SK-N-SH (cell line): ENCODE measurements at regions not wholly inside any gene's neighbourhood (a gene's known extent, or its start where the extent isn't known, plus 50 kb on each side); places are given as distances from the start of the nearest gene placed in this dataset.

ENCODE experiments used
- CTCF ChIA-PET: fragments of 300-600, 350-600 bp; formaldehyde crosslinking; extraction: SDS; loops from one replicate; lab custom pipeline; 2021; lab: Yijun Ruan, JAX
- POLR2A ChIA-PET: fragments of 350-600 bp; sonication (Branson Sonifier 250); formaldehyde crosslinking; extraction: SDS; loops from one replicate; lab custom pipeline; 2020; ENCODE audit warnings: antibody characterized with exemption, inconsistent platforms; lab: Yijun Ruan, JAX
- DNase-seq: peaks from one replicate; pipeline ENCODE4 v3.0.0; 2012
- H2AFZ ChIP-seq: fragments of 200-600 bp; sonication (generic); 2 replicates; pipeline ENCODE4 v1.8.1; 2016; ENCODE audit warnings: antibody characterized with exemption, mild to moderate bottlenecking, low read depth
- H3F3A ChIP-seq: fragments of 200-600 bp; sonication (generic); replicated peaks from 2 replicates; pipeline ENCODE3; 2016; ENCODE audit warnings: antibody characterized with exemption, mild to moderate bottlenecking; ENCODE audit not compliant: insufficient read depth
- H3K27ac ChIP-seq, 2 experiments: fragments of 200-500 bp in 1 of 2; fragments of 200-600 bp in 1 of 2; sonication (Bioruptor generic) in 1 of 2; sonication (generic), shearing (Covaris generic) in 1 of 2; 2 replicates each; pipeline versions ENCODE4 v1.5.1 to v1.6.1; 2014 to 2016; ENCODE audit warnings: low read depth in 2 of 2, inconsistent platforms in 1 of 2, low read length in 1 of 2, mild to moderate bottlenecking in 1 of 2, mixed read lengths in 1 of 2
- H3K27me3 ChIP-seq: fragments of 200-600 bp; sonication (generic), shearing (Covaris generic); 2 replicates; pipeline ENCODE4 v1.6.1; 2016; ENCODE audit warnings: mixed run types; ENCODE audit not compliant: insufficient read depth
- H3K36me3 ChIP-seq, 2 experiments: fragments of 200-500 bp in 1 of 2; fragments of 200-600 bp in 1 of 2; sonication (Bioruptor generic) in 1 of 2; sonication (generic) in 1 of 2; replicated peaks in 1 of 2; 2 replicates each; pipeline versions ENCODE3 to v1.5.1; 2014 to 2016; ENCODE audit warnings: low read length in 1 of 2, mild to moderate bottlenecking in 1 of 2; ENCODE audit not compliant: insufficient read depth in 2 of 2, control insufficient read depth in 1 of 2
- H3K4me1 ChIP-seq, 2 experiments: fragments of 200-500 bp in 1 of 2; fragments of 200-600 bp in 1 of 2; sonication (Bioruptor generic) in 1 of 2; sonication (generic), shearing (Covaris generic) in 1 of 2; 2 replicates each; pipeline versions ENCODE4 v1.5.1 to v1.6.1; 2014 to 2016; ENCODE audit warnings: low read depth in 1 of 2, low read length in 1 of 2, mixed run types in 1 of 2; ENCODE audit not compliant: insufficient read depth in 2 of 2, control insufficient read depth in 1 of 2
- H3K4me2 ChIP-seq: fragments of 200-600 bp; sonication (generic), shearing (Covaris generic); 2 replicates; pipeline ENCODE4 v1.6.1; 2017; ENCODE audit warnings: mixed run types
- H3K4me3 ChIP-seq, 2 experiments: fragments of 200-500 bp in 1 of 2; fragments of 200-600 bp in 1 of 2; sonication (Bioruptor generic) in 1 of 2; sonication (generic), shearing (Covaris generic) in 1 of 2; 2 replicates each; pipeline versions ENCODE4 v1.5.1 to v1.8.1; 2014 to 2016; ENCODE audit warnings: low read depth in 2 of 2, inconsistent platforms in 1 of 2, low read length in 1 of 2, mild to moderate bottlenecking in 1 of 2, mixed read lengths in 1 of 2, moderate library complexity in 1 of 2
- H3K79me2 ChIP-seq: fragments of 200-600 bp; sonication (generic); 2 replicates; pipeline ENCODE4 v1.8.1; 2017; ENCODE audit warnings: mild to moderate bottlenecking; ENCODE audit not compliant: insufficient read depth
- H3K9ac ChIP-seq: fragments of 200-600 bp; sonication (generic); 2 replicates; pipeline ENCODE4 v1.6.1; 2017; ENCODE audit warnings: mixed run types
- H3K9me2 ChIP-seq: fragments of 200-600 bp; sonication (generic); 2 replicates; pipeline ENCODE4 v1.6.1; 2017; ENCODE audit warnings: mixed run types
- H3K9me3 ChIP-seq: fragments of 200-600 bp; sonication (generic); 2 replicates; pipeline ENCODE4 v1.6.1; 2017; ENCODE audit warnings: mixed run types, mild to moderate bottlenecking, moderate library complexity
- H4K20me1 ChIP-seq: fragments of 200-600 bp; sonication (generic); 2 replicates; pipeline ENCODE4 v1.6.1; 2017; ENCODE audit warnings: mild to moderate bottlenecking, mixed run types; ENCODE audit not compliant: insufficient read depth
- ELF1 ChIP-seq: IDR thresholded peaks from 2 replicates; pipeline ENCODE4 v1.4.0; 2012
- EZH2phosphoT487 ChIP-seq: fragments of 200-600 bp; sonication (generic); IDR thresholded peaks from 2 replicates; pipeline ENCODE4 v1.6.1; 2017; ENCODE audit warnings: low read depth, mixed run types, mild to moderate bottlenecking, antibody characterized with exemption, moderate library complexity, borderline replicate concordance
- GATA2 ChIP-seq: sonication (generic); formaldehyde crosslinking; IDR thresholded peaks from 2 replicates; pipeline ENCODE4 v1.5.0; 2020; ENCODE audit warnings: mild to moderate bottlenecking, missing genetic modification reagents
- MEF2A ChIP-seq: IDR thresholded peaks from 2 replicates; pipeline ENCODE4 v1.4.0; 2012; ENCODE audit warnings: low read depth, borderline replicate concordance
- NFIC ChIP-seq: IDR thresholded peaks from 2 replicates; pipeline ENCODE4 v1.4.0; 2012; ENCODE audit warnings: borderline replicate concordance
- POLR2AphosphoS5 ChIP-seq: IDR thresholded peaks from 2 replicates; pipeline ENCODE4 v1.6.1; 2012; ENCODE audit warnings: low read depth, low read length
- RAD21 ChIP-seq: IDR thresholded peaks from 2 replicates; pipeline ENCODE4 v1.6.1; 2012; ENCODE audit warnings: mild to moderate bottlenecking, low read length
- RCOR1 ChIP-seq: fragments of 150-350 bp; IDR thresholded peaks from 2 replicates; pipeline ENCODE4 v1.6.1; 2017; ENCODE audit warnings: antibody characterized with exemption, low read length
- RFX5 ChIP-seq: IDR thresholded peaks from 2 replicates; pipeline ENCODE4 v1.6.1; 2012; ENCODE audit warnings: mild to moderate bottlenecking, improper control_type of control experiment, low read length
- RXRA ChIP-seq: IDR thresholded peaks from 2 replicates; pipeline ENCODE4 v1.4.0; 2012; ENCODE audit warnings: low read depth, mild to moderate bottlenecking, borderline replicate concordance
- WGBS: methylation state at CpG from one replicate; pipeline ENCODE4 v1.1.6; 2017; ENCODE audit warnings: low lambda C conversion rate; 5-methylcytosine and 5-hydroxymethylcytosine counted together
- TF ChIP-seq, protein P1 (sequence below): IDR thresholded peaks from 2 replicates; pipeline ENCODE4; 2012
- TF ChIP-seq, protein P2 (sequence below): fragments of 150-350 bp; IDR thresholded peaks from 2 replicates; pipeline ENCODE4 v1.6.1; 2016; ENCODE audit warnings: mild to moderate bottlenecking, low read depth, low read length
- TF ChIP-seq, protein P3 (sequence below): IDR thresholded peaks from 2 replicates; pipeline ENCODE4 v1.4.0; 2012; ENCODE audit warnings: low read depth, borderline replicate concordance

DNA sequence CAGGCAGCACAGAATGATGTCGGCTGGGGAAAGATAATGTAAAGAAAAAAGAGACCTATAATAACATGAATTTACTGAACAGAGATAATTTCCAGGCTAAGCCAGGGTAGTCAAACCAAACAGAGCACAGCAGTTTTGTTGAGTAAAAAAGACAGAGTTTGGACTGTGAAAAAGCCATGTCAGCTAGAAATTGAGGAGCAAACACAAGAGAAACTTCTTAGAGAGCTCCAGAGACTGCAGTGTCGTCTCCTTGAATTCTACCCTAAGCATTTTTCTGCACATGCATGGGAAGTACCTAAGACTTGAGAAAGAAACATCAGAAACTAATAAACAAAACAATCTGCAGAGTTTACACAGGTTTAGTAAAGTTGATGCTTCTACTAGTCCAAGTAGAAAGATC, 1098.8 kb upstream of the CDH8 start:
- CTCF ChIA-PET: no interaction called here
- WGBS: 22% methylated on average over 2 of the region's 2 CpGs

DNA sequence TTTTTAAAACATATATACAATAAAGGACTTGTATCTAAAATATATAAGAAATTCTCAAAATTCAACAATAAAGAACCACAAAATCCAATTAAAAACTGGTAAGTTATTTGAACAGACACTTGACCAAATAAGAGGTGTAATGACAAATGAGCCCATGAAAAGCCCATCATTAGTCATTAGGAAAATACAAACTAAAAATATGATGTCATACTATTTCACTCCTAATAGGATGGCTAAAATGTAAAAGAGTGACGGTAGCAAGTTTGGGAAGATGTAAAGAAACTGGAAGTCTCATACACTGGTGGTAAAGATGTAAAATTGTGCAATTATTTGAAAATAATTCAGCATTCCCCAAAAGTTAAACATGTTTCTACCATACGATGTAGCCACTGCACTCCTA, 1095.3 kb upstream of the CDH8 start:
- no peak overlapping the region for H3K4me2 ChIP-seq
- CTCF ChIA-PET: no interaction called here
- H3K27me3 ChIP-seq: no peaks in the 10 kb centered on the region
- H3K9ac ChIP-seq: no peak overlapping the region
- no peaks in the 10 kb centered on the region for H3K9me2 ChIP-seq
- no peak overlapping the region for H3K4me3 ChIP-seq
- no peaks in the 10 kb centered on the region for H3K36me3 ChIP-seq
- H2AFZ ChIP-seq: no peak overlapping the region
- DNase-seq: no peak
- H3K79me2 ChIP-seq: no peaks in the 10 kb centered on the region
- H3F3A ChIP-seq: no peaks in the 10 kb centered on the region
- WGBS: 36% methylated on average over 2 of the region's 2 CpGs
- no peak for TF ChIP-seq MEF2A
- TF ChIP-seq, all 33 proteins: peak for 0
- Histone ChIP-seq H4K20me1 (no peaks in the 10 kb centered on the region), H3K27ac (no peak overlapping the region), H3K4me1 (no peaks in the 10 kb centered on the region), H3K9me3 (no peaks in the 10 kb centered on the region; the same call in 1 of the 2 replicates)
- POLR2A ChIA-PET: no interaction called here

More for the DNA sequence above, 1098.8 kb upstream of the CDH8 start:
- Histone ChIP-seq H3K4me2 (no peak overlapping the region), H3K27ac (no peak overlapping the region), H3K9me3 (no peaks in the 10 kb centered on the region), H4K20me1 (no peaks in the 10 kb centered on the region), H3K4me3 (no peak overlapping the region), H3K4me1 (no peaks in the 10 kb centered on the region), H3K79me2 (no peaks in the 10 kb centered on the region), H3K9ac (no peak overlapping the region), H3K27me3 (no peaks in the 10 kb centered on the region), H2AFZ (no peak overlapping the region), H3K9me2 (no peaks in the 10 kb centered on the region), H3F3A (no peaks in the 10 kb centered on the region), H3K36me3 (no peaks in the 10 kb centered on the region)
- TF ChIP-seq RCOR1 (no peak), RFX5 (no peak)
- POLR2A ChIA-PET: no interaction called here
- no peak for DNase-seq

DNA sequence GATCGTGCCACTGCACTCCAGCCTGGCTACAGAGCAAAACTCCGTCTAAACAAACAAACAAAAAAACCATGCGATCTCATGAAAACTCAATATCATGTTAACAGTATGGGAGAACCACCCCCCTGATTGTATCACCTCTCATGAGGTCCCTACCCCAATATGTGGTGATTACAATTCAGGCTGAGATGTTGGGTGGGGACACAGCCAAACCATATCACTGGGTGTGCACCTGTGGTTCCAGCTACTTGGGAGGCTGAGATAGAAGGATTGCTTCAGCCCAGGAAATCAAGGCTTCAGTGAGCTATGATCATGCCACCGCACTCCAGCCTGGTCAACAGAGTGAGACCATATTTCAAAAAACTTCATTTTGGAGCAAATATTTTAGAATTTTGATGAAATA, 1094.7 kb upstream of the CDH8 start:
- H3K4me3 ChIP-seq: no peak overlapping the region

DNA sequence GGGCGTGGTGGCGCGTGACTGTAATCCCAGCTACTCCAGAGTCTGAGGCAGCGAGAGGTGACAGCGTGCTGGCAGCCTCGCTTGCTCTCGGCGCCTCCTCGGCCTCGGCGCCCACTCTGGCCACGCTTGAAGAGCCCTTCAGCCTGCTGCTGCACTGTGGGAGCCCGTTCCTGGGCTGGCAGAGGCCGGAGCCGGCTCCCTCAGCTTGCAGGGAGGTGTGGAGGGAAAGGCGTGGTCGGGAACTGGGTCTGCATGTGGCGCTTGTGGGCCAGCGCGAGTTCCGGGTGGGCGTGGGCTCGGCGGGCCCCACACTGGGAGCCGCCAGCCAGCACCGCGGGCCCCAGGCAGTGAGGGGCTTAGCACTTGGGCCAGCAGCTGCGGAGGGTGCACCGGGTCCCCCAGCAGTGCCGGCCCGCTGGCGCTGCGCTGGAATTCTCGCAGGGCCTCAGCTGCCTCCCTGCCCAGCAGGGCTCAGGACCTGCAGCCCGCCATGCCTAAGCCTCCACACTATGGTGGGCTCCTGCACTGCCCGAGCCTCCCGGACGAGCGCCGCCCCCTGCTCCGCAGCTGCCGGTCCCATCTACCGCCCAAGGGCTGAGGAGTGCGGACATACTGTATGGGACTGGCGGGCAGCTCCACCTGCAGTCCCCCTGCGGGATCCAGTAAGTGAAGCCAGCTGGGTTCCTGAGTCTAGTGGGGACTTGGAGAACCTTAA, 1093.3 kb upstream of the CDH8 start:
- Histone ChIP-seq H2AFZ (no peak overlapping the region), H3K27ac (no peak overlapping the region), H3K27me3 (no peaks in the 10 kb centered on the region), H3K4me2 (no peak overlapping the region), H3K79me2 (no peaks in the 10 kb centered on the region), H3K36me3 (no peaks in the 10 kb centered on the region), H3K4me3 (no peak overlapping the region), H3K4me1 (no peaks in the 10 kb centered on the region), H3K9me3 (no peaks in the 10 kb centered on the region; the same call in 1 of the 2 replicates), H3K9me2 (no peaks in the 10 kb centered on the region), H3F3A (no peaks in the 10 kb centered on the region), H4K20me1 (no peaks in the 10 kb centered on the region), H3K9ac (no peak overlapping the region)
- ChIA-PET CTCF (no interaction called here), POLR2A (no interaction called here)
- DNase-seq: no peak
- 86% methylated on average over 16 of the region's 46 CpGs for WGBS
- TF ChIP-seq, protein P1, sequence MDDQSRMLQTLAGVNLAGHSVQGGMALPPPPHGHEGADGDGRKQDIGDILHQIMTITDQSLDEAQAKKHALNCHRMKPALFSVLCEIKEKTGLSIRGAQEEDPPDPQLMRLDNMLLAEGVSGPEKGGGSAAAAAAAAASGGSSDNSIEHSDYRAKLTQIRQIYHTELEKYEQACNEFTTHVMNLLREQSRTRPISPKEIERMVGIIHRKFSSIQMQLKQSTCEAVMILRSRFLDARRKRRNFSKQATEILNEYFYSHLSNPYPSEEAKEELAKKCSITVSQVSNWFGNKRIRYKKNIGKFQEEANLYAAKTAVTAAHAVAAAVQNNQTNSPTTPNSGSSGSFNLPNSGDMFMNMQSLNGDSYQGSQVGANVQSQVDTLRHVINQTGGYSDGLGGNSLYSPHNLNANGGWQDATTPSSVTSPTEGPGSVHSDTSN: no peak
- TF ChIP-seq ELF1 (no peak), RCOR1 (no peak), NFIC (no peak), RXRA (no peak), RAD21 (no peak), EZH2phosphoT487 (no peak)
- TF ChIP-seq, protein P2, sequence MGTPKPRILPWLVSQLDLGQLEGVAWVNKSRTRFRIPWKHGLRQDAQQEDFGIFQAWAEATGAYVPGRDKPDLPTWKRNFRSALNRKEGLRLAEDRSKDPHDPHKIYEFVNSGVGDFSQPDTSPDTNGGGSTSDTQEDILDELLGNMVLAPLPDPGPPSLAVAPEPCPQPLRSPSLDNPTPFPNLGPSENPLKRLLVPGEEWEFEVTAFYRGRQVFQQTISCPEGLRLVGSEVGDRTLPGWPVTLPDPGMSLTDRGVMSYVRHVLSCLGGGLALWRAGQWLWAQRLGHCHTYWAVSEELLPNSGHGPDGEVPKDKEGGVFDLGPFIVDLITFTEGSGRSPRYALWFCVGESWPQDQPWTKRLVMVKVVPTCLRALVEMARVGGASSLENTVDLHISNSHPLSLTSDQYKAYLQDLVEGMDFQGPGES: no peak
- TF ChIP-seq, protein P3, sequence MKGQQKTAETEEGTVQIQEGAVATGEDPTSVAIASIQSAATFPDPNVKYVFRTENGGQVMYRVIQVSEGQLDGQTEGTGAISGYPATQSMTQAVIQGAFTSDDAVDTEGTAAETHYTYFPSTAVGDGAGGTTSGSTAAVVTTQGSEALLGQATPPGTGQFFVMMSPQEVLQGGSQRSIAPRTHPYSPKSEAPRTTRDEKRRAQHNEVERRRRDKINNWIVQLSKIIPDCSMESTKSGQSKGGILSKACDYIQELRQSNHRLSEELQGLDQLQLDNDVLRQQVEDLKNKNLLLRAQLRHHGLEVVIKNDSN: no peak

More for the DNA sequence above, 1094.7 kb upstream of the CDH8 start:
- Histone ChIP-seq H2AFZ (no peak overlapping the region), H3K9ac (no peak overlapping the region), H3K79me2 (no peaks in the 10 kb centered on the region), H3K4me2 (no peak overlapping the region), H3K27me3 (no peaks in the 10 kb centered on the region), H3K9me3 (no peaks in the 10 kb centered on the region; the same call in 1 of the 2 replicates), H3F3A (no peaks in the 10 kb centered on the region), H3K36me3 (no peaks in the 10 kb centered on the region), H4K20me1 (no peaks in the 10 kb centered on the region), H3K27ac (no peak overlapping the region), H3K4me1 (no peaks in the 10 kb centered on the region), H3K9me2 (no peaks in the 10 kb centered on the region)
- DNase-seq: no peak
- ChIA-PET CTCF (interaction anchor here (1.1 kb wide), 1 partner anchor 14 kb away, joined by 3 read pairs; no protein-coding TSS in a partner anchor), POLR2A (no interaction called here)
- TF ChIP-seq POLR2AphosphoS5 (no peak), MEF2A (no peak), GATA2 (CRISPR knock-in tag) (no peak)
- WGBS: 49% methylated on average over 4 of the region's 4 CpGs
